ENCODE measurements at regions not wholly inside any gene's neighbourhood (a gene's known extent, or its start where the extent isn't known, plus 50 kb on each side); places are given as distances from the start of the nearest gene placed in this dataset.
"Not testable (repeated sequence)": the region's sequence is repeated elsewhere in the genome, so short reads cannot be mapped to it uniquely, and the experiment has no call there.

GRCh38 chr7:10780400-10780747 is 193.3 kb upstream of the PHF14 start:
- no peak for DNase-seq (ENCODE audit: low spot score)

- not testable (repeated sequence) for DNase-seq (ENCODE audit: low spot score)
These were observed 186.7 kb upstream of the PHF14 start for GRCh38 chr7:10786976-10787375.

- DNase-seq (ENCODE audit: low spot score) = no peak
These were observed 184.5 kb upstream of the PHF14 start for GRCh38 chr7:10789170-10789569.

DNA sequence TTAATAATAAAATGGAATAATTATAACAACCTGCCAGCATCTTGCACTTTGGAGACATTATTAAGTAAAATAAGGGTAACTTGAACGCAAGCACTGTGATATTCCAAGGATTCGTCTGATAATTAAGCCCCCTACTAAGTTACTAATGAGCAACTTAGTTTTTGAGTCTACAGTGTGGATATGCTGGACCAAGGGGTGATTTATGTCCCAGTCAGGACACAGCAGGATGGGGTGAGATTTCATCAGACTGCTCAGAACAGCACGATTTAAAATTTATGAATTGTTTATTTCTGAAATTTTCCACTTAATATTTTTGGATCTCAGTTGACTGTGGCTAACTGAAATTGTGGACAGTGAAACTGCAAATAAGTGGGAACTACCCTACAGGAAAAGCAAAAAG is 182.8 kb upstream of the PHF14 start:
- DNase-seq (ENCODE audit: low spot score) = no peak

- no peak for DNase-seq (ENCODE audit: low spot score)
These were observed 179.5 kb upstream of the PHF14 start for GRCh38 chr7:10793995-10794775.

DNA sequence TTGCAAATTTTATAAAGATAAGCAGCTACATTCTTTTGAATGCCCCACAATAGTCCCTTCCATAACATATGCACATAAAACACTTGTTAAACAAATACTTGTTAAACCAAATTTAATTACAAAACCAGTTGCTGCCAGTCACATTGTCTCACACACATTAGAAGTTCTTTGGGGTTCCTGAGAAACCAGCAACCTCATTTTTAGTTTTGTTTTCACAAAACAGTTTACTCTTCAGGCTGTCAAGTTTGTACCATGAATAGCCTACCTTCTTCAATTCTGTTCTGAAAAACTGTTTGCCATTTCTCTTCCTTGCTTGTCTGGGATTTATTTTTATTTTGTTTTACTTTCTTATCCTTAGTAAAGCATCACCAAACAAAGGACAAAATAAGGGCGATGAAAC is 176.5 kb upstream of the PHF14 start:
- no peak for DNase-seq (ENCODE audit: low spot score)

DNA sequence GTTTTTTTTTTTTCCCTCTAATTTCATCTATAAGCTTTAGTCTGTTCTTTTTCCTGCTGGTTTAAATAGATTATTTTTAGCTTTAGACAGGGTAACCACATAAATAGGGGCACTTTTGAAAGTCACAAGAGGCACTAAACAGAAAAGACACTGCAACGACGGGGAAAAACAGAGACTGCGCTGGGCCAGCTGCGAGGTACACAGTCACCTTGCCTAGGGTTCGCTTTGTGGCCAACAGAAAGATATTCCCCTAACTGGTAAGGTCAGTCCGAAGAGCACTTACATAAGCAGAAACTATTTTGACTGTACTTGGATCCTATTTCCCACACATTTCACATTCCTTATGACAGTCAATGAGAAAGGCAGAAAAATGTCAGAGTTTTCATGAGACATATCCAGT is 175.6 kb upstream of the PHF14 start:
- DNase-seq (ENCODE audit: low spot score) = no peak

- no peak for DNase-seq (ENCODE audit: low spot score)
These were observed 174.2 kb upstream of the PHF14 start for GRCh38 chr7:10799475-10799874.

- no peak for DNase-seq (ENCODE audit: low spot score)
These were observed 171.7 kb upstream of the PHF14 start for GRCh38 chr7:10802011-10802410.

DNA sequence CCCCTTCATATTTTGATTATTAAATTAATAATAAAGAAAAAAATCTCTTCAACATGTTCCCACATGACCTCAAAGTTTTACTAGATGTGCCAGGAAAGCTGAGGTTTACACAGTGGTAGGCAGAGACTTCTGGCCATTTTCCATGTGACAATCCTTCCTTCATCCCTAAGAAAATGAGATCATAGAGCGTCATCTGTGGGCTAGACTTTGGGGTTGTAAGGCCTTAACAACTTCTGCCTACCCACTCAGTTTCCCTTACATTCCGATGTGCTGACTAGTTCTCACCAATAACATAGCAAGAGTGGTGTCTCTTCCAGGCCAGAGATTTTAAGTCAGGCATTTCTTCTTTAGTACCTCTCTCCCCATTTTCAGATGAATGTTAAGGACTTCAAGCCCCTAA is 171.1 kb upstream of the PHF14 start:
- DNase-seq (ENCODE audit: low spot score) = peak; percentile 40

- DNase-seq (ENCODE audit: low spot score) = no peak
These were observed 170.0 kb upstream of the PHF14 start for GRCh38 chr7:10803720-10804119.

GRCh38 chr7:10804770-10805169 is 168.9 kb upstream of the PHF14 start:
- no peak for DNase-seq (ENCODE audit: low spot score)

GRCh38 chr7:10815546-10815945 is 158.1 kb upstream of the PHF14 start:
- DNase-seq (ENCODE audit: low spot score) = no peak

DNA sequence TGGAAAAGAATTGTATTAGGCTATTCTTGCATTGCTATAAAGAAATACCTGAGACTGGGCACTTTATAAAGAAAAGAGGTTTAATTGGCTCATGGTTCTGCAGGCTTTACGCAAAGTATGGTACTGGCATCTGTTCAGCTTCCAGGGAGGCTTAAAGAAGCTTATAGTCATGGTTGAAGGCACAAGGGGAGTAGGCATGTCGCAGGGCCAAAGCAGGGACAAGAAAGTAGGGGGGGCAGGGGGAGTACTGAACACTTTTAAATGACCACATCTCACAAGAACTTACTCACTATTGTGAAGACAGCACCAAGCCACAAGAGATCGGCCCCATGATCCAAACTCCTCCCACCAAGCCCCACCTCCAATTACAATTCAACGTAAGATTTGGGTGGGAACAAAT is 152.5 kb upstream of the PHF14 start:
- no peak for DNase-seq (ENCODE audit: low spot score)

- no peak for DNase-seq (ENCODE audit: low spot score)
These were observed 149.5 kb upstream of the PHF14 start for GRCh38 chr7:10824154-10824553.

DNA sequence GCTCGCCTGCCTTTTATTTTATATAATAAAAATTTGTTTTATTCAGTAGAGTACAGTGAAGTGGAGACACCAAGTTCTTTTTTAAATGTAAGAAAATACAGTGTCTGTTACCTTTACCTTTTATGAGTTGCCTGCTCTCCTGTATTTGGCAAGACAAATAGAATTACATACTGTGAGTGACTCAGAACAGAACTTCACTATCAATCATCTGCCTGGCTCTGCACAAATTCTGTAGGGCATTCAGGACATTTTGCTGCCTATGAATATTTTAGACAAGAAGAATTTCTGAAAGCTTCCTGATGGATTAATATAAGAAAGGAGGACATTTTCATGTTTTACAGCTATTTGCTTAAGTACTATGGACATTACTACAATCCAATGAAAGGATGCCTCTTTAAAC is 135.4 kb upstream of the PHF14 start:
- DNase-seq (ENCODE audit: low spot score) = no peak

GRCh38 chr7:10845225-10845624 is 128.4 kb upstream of the PHF14 start:
- no peak for DNase-seq (ENCODE audit: low spot score)

DNA sequence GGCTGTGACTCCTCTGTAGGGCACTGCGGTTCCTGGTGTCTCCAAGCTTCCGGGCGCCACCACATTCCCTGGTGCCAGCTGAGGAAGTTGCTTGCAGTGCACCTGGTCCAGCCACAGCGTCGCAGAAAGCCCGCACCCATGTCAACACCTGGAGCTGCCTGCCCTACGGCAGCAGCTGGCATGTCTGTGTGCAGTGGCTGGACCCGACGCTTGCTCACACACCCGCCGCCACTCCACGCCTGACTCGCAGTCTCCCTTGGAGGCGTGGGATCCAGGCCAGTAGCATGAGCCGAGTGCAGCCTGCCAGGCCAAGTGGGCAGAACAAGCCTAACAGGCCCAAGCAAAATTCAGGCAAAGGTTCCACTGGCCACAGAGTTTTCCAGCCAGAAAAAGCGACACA is 118.1 kb upstream of the PHF14 start:
- no peak for DNase-seq (ENCODE audit: low spot score)

DNA sequence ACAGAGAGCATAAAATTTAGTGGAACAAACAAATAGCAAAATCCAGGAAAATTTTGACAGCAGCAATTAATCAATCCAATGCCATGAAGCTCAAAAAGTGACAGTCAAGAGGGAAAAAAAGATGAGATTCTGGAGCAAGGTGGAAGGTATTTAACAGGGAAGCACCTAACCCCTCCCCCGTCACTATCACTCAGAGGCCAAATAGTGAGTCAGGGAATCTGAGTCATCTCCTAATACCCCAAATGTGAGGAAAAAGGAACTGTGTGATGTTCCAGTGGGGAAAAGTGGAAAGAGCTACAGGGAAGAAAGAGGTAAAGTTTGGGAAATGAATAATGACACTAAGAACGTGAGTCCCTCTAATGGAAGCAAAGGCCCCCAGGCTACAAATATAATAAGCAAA is 113.2 kb upstream of the PHF14 start:
- no peak for DNase-seq (ENCODE audit: low spot score)

DNA sequence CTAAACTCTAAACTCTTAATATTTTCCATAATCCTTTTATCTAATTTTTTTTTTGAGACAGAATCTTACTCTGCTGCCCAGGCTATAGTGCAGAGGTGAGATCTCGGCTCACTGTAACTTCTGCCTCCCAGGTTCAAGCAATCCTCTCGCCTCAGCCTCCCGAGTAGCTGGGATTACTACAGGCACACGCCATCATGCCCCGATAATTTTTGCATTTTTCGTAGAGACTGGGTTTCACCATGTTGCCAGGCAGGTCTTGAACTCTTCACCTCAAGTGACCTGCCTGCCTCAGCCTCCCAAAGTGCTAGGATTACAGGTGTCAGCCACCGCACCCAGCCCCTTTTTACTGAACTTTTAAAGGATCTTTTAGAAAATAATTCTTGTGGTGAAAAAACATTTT is 110.2 kb upstream of the PHF14 start:
- DNase-seq (ENCODE audit: low spot score) = no peak

DNA sequence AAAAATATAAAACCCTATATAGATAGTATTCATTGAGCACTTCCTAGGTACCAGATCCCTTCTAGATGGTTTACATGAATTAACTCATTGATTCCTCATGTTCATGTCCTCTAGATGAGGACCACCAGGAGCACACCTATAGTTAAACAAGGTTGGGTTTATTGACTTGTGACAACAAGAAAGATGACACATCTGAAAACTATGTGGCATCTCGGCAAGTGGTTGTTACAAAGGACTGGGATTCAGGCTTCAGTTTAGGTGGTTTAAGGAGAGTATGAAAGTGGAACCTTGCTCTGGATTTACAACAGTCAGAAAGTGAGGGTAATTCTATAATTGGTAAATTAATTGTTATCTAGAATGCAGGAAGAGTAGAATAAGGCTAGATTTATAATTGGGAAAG is 99.0 kb upstream of the PHF14 start:
- no peak for DNase-seq (ENCODE audit: low spot score)

- DNase-seq (ENCODE audit: low spot score) = no peak
These were observed 98.6 kb upstream of the PHF14 start for GRCh38 chr7:10875080-10875479.

- no peak for DNase-seq (ENCODE audit: low spot score)
These were observed 84.8 kb upstream of the PHF14 start for GRCh38 chr7:10888861-10889260.

- peak; percentile 78 for DNase-seq (ENCODE audit: low spot score)
These were observed 84.3 kb upstream of the PHF14 start for GRCh38 chr7:10889266-10889898.

Measured in AG20443 (cell line).